ENCODE measurements at regions not wholly inside any gene's neighbourhood (a gene's known extent, or its start where the extent isn't known, plus 50 kb on each side); places are given as distances from the start of the nearest gene placed in this dataset.
"Not testable (repeated sequence)": the region's sequence is repeated elsewhere in the genome, so short reads cannot be mapped to it uniquely, and the experiment has no call there.

DNA sequence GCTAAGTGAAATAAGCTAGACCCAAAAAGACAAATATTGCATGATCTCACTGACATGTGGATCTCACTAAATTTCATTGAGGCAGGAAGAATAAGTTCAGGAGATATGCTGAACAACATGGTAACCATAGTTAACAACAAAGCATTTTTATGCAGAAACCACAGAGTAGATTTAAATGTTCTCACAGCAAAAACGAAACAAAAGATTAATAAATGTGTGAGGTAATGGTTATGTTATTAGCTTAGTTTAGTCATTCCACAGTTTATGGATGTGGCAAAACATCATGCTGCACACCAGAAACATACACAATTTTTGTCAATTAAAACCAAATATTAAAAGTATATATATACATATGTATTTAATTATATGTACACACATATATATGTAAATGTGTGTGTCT, 765.8 kb downstream of the SLITRK5 start:
- DNase-seq = no peak

DNA sequence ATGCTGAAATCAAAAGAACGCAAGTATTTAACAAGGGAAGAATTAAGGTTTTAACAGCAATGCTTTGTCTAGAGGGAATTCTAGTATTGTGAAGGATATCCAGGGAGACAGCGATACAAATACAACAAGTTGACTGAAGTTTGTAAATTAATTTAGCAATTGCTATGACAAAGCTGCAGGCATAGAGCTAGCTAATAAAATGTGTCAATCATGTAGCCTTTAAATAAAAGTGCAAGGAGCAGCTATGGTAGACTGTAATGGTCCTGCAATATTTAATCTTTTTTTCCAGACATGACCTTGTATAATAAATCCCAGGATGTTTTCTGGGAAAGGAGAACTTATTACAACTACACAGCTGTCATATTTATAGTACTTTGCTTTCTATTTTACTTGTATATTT, 779.3 kb downstream of the SLITRK5 start:
- no peak for DNase-seq

DNA sequence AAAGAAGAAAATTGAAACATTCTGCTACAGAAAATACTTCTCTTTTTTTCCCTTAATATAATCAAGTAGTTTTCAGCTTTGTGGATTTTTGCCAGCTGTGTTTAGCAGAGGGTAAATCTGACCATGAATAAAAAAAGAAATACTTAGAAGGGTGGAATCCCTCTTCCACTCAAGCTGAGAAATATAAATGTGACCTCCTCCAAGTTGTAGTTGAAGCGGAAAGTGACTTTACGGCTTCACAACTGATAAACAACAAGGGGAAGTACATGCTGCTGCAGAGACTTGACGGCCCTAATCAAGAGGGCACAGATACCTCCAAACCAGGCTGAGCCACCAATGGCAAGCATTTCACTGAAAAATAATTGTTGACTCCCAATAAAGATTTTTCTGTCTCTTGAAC, 785.0 kb downstream of the SLITRK5 start:
- no peak for DNase-seq

DNA sequence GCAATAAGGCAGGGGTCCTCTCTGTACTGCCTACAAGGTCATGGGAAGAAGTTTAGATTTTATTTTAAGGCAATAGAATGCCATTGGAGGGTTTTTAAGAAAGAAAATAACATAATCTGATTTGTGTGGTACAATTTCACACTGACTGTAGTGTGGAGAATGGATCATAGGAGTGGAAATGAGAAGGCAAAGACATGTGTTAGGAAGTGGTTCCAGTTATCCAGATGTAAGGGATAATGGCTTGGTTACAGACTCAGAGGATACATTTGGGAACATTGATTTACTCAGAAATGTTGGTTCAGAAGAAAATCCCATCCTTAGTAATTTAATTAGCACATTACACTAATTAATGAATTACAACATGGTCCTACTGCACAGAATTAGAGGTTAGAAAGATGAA, 788.2 kb downstream of the SLITRK5 start:
- DNase-seq = no peak

GRCh38 chr13:88461272-88462009, 790.3 kb downstream of the SLITRK5 start:
- DNase-seq = no peak

GRCh38 chr13:88464851-88465250, 793.7 kb downstream of the SLITRK5 start:
- DNase-seq = no peak

DNA sequence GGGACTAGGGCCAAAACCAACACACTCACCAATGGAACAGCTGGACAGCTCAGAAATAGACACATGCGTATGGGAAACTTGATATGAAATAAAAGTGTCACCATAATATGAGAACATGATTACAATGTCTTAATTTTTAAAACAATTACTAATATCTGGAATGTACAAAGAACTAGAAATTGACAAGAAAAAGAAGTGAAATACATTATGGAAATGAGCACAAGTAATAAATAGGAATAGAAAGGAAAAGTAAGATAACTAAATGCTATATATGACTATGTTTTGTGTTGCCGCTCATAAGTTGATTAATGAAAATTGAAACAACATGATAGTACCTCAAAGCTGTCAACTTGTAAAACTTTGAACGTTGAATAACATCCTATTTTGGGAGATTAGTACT, 801.1 kb downstream of the SLITRK5 start:
- no peak for DNase-seq

GRCh38 chr13:88483202-88483601, 812.0 kb downstream of the SLITRK5 start:
- no peak for DNase-seq

DNA sequence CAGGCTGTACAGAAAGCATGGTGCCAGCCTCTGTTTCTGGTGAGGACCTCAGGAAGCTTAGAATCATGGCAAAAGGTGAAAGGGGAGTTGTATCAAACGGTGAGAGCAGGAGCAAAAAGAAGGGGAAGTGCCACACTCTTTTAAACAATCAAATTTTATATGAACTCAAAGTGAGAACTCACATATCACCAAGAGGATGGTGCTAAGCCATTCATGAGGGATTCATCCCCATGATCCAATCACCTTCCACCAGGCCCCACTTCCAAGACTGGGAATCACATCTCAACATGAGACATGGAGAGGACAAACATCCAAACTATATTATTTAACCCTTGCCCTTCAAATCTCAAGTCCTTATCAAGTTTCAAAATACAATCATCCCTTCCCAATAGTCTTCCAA, 836.7 kb downstream of the SLITRK5 start:
- no peak for DNase-seq

DNA sequence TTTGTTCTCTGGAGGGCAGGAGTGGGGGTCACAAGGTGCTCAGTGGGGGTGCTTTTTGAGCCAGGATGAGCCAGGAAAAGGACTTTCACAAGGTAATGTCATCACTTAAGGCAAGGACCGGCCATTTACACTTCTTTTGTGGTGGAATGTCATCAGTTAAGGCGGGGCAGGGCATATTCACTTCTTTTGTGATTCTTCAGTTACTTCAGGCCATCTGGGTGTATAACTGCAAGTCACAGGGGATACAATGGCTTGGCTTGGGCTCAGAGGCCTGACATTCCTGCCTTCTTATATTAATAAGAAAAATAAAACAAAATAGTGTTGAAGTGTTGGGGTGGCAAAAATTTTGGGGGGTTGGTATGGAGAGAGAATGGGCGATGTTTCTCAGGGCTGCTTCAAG, 841.8 kb downstream of the SLITRK5 start:
- DNase-seq = not testable (repeated sequence)

GRCh38 chr13:88526186-88526852, 855.1 kb downstream of the SLITRK5 start:
- no peak for DNase-seq

- DNase-seq = no peak
Observed at GRCh38 chr13:88526853-88527215, 855.7 kb downstream of the SLITRK5 start.

DNA sequence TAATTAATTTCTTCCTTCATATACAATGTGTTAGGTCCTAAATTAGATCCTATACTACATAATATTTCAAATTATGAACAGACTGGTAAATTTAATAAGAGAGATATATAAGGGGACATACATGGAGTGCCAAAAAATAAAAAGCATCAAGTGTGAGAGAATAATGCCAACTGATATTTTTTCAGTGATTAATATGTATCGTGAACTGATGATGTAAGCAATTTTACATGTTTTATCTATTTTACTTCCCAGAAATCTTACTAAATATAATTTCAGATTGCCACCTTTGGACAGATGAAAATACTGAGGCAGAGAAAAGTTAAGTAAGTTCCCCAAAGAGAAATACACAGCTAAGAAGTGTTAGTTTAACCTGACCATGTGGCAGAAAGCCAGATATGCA, 870.8 kb downstream of the SLITRK5 start:
- no peak for DNase-seq

GRCh38 chr13:88544836-88545235, 873.7 kb downstream of the SLITRK5 start:
- DNase-seq = no peak

DNA sequence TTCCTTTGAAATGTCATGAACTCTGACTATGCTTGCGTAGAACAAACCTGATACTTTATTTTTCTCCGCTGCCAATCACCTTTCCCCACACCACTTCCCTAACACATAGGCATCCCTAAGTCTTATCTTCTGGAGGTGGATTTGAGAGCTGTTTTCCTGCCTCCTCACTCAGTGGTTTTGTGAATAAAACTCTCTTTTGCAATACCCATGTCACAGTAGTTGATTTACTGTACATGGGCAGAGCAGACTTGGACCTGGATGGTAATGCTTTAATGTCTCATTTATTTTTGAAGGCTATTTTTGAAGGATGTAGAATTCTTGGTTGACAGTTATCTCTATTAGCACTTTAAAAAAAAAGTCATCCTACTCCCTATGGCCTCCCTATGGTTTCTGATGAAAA, 881.8 kb downstream of the SLITRK5 start:
- no peak for DNase-seq

DNA sequence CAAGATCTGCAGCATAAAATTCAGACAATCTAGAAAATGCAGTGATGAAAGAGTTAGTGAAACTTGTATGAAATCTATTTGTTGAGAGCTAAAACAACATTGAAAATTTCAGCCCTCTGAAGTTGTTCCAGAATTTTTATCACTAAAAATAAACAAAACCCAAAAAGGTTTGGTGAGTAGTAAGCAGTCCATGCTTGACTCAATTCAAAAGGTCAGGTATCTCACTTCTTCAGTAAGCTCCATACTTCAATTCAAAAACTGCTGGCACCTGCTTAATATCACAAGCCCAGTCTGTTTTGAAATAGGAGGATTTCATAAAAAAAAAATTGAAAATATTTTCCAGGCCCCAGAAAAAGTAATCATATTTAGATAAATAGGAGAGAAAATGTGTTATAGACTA, 894.4 kb downstream of the SLITRK5 start:
- no peak for DNase-seq

DNA sequence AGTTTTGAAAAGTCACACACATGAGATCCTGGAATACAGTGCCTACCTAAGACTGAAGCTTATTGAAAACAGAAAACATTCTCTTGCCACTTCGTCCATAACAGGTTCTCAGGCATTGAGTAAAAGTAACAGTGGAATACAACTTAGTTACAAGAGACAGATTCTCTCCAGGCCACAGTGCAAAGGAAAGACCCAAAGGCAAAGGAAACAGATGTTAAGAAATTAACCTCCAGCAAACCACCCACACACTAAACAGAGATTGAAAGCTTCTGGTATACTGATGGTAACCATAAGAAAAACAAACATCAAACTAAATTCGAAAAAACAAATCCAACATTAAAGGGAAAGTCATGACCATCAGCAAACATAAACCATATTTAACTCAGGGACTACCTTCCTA, 914.7 kb downstream of the SLITRK5 start:
- DNase-seq = no peak

DNA sequence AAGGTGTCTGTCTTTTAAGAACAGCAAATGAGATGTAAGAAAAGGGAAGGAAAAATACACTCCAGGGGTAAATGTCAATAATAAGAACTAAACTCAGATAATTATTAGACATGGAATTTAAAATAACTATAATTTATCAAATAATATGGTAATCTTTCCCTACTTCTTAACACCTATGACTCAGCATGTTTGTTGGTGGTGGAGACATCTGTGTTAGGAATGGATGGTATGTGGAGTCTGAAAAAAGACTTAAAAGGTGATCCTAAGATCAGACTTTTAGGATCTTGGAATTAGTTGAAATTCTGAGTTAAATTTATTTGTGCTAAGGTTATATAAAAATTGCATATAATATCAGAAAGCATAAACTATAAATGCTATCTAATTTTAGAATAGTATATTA, 915.1 kb downstream of the SLITRK5 start:
- no peak for DNase-seq

- no peak for DNase-seq
Observed at GRCh38 chr13:88590574-88590973, 919.4 kb downstream of the SLITRK5 start.

- DNase-seq = no peak
Observed at GRCh38 chr13:88592105-88592504, 920.9 kb downstream of the SLITRK5 start.

DNA sequence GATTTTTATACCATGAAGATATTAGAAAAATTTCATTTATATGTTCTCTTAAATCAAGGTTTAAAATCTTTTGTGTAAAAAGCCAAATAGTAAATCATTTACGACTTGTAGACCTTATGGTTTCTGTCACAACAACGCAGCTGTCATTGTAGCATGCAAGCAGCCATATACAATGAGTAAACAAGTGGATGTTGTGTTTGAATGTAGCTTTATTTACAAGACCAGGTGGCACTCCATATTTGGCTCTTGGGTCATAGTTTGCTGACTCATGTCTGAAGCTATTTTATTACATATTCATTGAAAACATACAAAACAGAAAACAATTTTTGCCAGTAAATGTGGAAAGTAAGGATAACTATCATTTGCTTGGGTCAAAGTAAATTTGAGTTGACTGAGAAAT, 930.8 kb downstream of the SLITRK5 start:
- no peak for DNase-seq

DNA sequence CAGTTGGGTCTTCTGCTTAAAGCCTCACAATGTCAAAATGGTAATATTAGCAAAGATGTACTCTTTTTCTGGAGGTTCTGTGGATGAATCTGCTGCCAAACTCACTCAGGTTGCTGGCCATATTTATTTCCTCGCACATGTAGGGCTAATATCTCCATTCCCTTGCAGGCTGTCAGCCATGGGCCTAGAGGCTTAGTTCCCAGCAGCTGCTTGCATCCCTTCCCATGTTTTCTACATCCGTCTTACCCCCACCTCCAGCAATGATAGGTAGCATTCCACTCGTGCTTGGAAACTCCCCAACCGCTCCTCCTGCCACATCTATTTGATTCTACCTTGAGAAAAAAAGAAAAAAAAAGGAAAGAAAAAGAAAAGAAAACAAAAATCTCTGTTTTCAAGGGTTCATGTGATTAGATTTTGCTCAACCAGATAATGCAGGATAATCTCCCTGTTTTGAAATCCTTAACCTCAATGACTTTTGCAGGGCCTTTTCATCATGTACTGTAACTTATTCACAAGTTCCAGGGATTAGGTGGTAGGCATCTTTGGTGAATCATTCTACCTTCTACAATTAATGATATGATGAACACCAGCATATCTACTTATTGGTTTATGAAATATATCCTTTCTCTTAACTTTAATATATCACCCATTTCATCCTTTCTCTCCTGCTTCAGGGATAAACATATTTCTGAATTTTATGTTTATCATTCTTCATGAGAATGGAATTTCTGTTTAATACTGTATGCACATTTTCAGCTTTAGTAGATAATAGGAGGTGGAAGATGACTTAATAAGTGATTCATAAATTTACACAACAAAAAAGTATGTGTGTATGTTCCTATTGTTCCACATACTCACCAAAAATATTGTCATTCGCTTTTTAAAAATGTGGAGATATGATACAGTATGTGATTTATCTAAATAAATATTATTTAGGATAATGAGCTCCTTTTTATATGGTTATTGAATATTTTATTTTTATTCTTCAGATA, 931.9 kb downstream of the SLITRK5 start:
- no peak for DNase-seq

DNA sequence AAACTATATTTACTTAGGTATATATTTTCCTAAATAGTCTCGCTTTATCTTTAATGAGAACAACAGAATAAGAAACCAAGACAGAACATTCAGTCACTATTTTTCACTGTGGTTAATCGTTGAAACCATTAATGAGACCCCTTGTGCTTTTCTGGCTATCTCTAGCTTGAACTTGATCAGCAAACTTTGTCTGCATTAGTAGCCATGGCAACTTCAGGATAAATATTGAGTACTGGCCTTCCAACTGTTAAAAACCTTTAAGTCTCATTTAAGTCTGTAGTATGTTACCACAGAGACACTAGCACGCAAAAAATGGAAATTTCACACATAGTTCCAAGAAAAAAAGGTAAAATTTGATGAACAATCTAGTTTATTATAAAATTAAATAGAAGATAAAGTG, 946.0 kb downstream of the SLITRK5 start:
- DNase-seq = no peak
